ENCODE measurements at regions not wholly inside any gene's neighbourhood (a gene's known extent, or its start where the extent isn't known, plus 50 kb on each side); places are given as distances from the start of the nearest gene placed in this dataset.

DNA sequence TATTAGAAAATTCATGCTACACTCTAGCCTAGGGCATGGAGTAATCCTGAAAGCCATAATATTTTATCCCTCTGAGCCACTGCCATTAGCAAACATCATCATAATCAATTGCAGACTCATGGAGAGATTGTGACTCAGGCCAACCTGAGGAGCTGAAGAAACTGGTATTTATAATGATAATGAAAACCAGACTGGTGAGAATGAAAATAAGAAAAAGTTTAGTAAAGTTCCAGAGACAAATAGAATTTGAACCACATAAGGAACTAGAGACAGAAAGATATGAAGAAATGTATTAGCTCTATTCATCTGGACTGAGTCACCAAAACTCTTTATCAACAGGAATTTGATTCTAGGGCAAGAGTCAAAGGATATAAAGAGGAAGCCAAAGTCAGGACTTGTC is 158.7 kb downstream of the DRD1 start:
- DNase-seq (ENCODE audit: low read depth), result no peak

DNA sequence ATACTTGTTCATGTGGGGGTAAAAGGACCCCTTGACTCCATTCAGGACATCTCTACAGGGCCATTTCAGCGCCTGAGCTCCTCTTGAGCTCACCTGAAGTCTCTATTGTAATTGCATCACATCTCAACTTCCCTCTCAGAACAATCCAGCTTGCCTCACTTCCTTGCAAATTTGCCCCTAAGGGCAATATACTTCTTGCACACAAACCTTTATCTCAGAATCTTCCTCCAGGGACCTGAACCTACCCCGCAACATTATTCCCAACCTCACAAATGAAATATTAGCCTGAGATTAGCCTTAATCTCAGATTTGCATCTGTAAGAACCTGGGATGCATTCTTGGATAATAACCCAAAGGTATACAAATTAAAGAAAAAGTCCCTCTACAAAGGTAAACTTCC is 159.2 kb downstream of the DRD1 start:
- no peak for DNase-seq (ENCODE audit: low read depth)

DNA sequence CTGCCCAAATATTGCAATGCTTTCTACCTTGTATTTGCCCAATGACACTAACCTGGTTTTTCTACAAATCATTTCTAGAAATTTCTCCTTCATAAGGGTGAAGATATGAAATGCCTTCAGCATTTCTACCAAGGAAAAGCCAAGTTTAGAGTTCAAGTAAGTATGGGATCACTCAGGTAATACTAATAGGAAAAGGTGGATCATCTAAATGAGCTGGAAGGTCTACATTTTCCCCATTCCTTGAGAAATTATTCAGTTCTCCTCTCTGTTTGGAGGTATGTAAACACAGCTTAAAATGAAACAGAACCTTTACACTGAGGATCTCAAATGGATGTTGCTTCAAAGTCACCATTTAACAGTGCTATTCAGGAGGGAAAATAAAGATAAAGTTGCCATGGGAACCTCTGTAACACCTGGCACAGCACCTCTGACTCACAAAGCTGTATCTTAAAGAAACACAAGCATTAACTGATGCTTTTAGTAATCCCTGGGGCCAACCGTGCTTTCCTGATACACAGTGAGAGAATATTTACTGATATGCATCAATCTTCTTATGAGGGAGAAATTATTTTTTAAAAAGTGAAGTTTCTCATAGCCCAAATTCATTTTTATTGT is 161.3 kb downstream of the DRD1 start:
- DNase-seq (ENCODE audit: low read depth), result no peak

DNA sequence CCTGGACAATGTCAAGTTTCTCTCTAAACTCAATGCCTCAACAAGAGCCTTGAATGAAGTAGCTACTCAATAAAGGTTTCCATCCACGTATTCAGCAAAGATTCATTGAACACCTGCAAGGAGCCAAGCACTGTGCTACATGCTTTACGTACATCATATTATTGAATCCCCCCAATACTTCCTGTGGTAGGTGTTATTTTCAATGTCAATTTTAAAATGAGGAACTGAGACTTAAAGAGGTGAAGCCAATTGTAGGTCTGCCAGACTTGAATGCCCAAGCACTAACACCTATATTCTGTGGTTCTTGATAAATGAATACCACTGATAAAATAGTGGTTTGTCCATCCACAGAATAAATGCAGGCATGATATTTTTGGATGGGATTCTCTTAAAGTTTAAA is 162.3 kb downstream of the DRD1 start:
- no peak for DNase-seq (ENCODE audit: low read depth)

DNA sequence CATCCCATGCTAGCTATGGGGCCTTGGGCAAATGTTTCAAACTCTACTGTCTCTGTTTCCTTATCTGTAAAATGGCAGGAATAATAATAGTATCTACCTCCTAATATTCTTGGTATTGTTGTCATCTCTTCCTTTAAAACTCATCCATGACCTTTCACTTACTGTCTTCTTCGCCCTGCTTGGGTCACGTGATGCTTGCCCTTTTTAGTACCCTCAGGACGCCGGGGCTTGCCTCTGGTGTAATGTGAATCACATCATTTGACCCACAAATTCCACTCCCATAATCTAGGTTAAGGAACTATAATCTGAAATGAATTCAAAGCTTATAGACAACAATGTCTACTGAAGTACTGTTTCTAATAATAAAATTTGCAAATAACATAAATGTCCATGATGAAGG is 162.7 kb downstream of the DRD1 start:
- DNase-seq (ENCODE audit: low read depth), result no peak

DNA sequence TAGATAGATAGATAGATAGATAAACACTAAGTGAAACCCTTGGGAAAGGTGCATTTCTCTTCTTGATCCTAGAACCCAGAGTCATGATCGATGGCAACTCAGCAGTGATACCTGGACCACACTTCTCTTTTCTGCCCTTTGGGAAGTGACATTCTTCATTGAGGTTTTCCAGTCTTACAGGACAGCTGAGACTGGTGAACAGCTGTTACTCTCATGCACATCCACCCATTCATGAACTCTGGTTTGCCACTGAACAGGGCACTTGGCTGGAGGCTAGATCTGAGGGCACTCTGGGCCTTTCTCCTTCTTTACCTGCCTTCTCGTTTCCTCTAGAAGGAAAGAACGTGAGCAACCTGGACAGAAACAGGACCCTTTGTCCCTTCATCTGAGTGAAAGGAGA is 164.5 kb downstream of the DRD1 start:
- no peak for DNase-seq (ENCODE audit: low read depth)

DNA sequence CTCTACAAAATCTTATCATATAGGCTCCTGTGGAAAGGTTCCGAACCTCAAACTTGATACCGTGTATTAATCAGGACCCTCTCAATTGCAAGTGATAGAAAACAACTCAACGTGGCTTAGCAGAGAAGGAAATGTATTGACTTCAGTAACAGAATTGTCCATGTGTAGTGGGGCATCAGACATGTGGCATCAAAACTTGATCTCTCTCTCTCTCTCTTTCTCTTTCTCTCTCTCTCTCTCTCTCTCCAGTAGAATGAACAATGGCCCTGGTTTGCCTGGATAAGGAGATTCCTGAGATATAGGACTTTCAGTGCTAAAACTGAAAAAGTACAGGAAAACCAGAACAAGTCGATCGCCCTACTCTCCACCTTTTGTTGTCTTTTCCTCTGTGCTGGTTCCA is 168.2 kb downstream of the DRD1 start:
- no peak for DNase-seq (ENCODE audit: low read depth)

DNA sequence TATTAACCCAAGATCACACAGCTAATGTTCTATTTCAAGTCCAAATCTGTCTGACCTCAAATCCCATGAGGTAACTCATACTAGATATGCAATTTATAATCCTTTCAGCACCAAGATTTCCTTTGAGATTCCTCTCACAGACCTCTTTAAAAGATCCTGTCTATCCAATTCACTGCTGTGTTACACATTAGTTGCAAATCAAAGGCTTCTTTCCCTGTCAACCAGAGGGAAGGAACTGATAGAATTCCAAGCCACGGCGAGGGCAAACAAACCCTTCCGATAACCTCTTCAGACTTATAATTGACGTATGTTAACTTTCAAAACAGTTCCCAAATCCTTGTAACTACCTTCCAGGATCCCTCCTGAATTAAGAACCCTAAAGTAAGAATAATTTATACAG is 168.9 kb downstream of the DRD1 start:
- no peak for DNase-seq (ENCODE audit: low read depth)

DNA sequence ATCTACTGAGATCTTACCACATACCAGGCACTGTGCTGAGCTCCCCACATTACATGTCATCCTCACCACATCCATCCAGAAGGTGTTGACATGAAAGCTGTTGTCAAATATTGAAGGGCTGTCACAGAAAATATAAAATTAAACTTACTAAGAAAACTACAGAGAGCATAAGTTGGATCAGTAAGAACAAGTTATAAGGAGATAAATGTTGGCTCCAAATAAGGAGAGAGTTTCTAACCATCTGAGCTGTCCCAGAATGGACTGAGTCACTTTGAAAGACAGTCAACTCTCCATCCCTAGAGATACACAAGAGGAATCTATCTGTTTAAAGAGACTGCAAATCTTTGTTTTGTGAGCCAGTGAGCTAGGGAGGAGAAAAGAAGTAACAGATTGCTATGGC is 169.8 kb downstream of the DRD1 start:
- no peak for DNase-seq (ENCODE audit: low read depth)

DNA sequence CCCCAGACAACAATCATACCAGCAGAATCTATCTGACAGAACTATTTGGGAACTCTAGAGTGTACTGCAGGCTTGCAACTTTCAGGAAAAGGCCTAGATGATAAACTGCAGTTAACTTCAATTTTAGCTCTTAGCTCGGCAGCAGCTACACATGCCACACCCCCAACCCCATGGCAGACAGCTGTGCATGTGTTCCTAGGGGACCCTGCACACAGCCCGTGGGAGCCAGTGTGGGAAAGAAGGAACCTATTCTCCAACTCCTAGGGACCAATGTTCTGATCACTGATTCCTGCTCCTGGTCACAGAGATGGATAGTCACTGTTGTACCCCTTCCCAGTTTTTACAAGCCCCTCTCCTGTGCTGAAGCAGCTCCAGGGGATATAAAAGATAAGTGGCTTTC is 179.6 kb downstream of the DRD1 start:
- no peak for DNase-seq (ENCODE audit: low read depth)

DNA sequence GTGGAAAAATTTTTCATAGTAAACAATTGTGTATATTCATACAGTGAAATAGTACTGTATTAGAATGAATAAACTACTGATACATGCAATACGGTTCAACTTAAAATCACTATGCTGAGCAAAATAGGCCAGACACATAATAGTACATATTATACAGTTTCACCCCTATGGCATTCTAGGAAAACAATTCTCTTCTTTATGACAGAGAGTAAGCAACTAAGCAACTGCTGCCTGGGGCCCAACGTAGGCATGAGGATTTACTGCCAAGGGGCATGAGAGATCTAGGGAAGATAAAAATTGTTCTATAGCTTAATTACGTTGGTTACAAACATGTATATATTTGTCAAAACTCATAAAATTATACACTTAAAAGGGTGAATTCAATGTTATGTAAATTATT is 180.2 kb downstream of the DRD1 start:
- no peak for DNase-seq (ENCODE audit: low read depth)

DNA sequence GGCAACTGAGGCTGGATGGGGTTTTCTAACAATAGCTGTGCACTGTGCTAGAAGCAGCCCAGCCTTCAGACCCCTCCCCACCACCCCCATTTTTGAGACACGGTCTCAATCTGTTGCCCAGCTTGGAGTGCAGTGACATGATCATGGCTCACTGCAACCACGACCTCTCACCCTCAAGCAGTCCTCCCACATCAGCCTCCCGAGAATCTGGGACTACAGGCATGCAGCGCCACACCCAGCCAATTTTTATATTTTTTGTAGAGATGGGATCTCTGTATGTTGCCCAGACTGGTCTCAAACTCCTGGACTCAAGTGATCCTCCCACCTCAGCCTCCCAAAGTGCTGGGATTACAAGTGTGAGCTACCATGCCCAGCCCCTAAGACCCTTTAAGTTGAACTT is 182.5 kb downstream of the DRD1 start:
- no peak for DNase-seq (ENCODE audit: low read depth)

DNA sequence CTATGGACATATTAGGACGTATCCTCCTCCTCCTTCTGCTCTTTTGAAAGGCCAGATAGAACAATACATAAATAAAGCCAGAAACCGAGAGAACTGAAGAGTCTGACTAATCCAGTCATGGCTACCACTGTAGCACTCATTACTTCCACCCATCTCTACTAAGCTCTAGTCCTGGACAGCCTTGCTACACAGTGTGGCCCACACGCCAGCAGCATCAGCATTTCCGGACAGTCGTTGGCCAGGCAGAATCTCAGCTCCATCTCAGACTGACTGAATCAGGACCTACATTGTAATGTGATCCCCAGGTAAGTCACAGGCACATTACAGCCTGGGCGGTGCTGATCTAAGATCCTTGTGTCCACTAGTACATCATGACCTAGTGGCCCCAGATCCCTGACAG is 182.9 kb downstream of the DRD1 start:
- DNase-seq (ENCODE audit: low read depth), result no peak

DNA sequence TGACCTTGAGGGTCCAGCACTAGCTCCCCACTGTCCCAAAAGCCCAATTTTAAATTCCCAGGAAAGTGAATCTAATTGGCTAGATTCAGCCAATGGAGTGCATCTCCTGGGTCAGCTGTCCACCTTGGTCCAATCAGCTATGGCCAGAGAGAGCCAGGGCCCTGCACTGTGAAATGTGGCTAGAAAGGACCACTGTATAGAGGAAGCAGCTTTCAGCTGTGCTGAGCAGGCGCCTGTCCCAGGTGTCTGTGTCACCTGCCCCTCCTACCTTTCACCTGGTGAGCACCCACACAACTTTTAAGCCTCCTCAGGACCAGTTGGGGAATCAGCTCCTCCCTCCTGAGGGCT is 186.2 kb downstream of the DRD1 start:
- no peak for DNase-seq (ENCODE audit: low read depth)

DNA sequence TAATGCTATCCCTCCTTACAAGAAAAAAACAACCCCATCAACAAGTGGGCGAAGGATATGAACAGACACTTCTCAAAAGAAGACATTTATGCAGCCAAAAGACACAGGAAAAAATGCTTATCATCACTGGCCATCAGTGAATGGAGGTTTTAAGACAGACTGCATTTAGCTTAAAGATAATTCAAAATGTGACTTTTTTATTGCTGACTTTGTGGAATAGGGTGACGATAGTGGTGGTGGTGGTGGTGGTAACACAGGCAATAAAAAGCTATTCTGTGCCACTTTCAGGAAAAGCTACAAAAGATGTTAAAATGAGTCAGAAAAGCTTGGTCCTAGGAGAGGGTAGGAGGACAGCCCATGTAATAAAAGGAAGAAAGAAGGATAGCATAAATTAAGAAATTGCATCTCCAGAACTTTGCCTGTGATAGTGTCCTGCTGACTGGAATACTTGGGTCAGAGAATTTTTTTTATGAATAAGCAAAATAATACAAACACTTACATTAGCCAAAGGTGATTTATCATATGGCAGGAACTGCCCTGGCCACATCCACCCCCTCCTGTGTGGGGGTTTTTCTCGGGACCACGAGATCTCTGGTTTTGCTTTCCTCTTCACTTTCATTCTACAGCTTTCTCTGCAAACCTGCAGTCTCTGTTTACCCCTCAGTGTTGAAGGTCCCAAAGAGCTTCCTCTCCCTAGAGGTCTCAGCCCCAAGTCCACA is 186.7 kb downstream of the DRD1 start:
- no peak for DNase-seq (ENCODE audit: low read depth)

DNA sequence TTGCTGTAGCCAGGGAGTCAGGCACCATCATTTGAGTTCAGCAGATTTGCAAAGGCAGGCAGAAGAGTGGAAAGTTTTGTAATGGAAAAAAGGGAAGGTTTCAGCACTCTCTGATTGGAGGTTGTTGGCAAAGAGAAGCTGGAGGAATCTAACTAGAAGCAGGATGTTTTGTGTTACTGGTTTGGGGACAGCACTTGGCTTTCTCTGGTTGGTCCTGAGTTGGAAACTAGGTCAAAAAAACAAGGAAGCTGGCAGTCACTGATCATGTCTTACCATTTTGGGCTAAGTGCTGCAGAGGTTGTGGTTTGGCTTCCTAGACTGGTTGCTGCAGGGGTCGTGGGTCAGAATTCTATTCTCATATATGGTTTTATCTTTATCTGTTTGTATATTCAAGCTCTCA is 189.8 kb downstream of the DRD1 start:
- DNase-seq (ENCODE audit: low read depth), result no peak

DNA sequence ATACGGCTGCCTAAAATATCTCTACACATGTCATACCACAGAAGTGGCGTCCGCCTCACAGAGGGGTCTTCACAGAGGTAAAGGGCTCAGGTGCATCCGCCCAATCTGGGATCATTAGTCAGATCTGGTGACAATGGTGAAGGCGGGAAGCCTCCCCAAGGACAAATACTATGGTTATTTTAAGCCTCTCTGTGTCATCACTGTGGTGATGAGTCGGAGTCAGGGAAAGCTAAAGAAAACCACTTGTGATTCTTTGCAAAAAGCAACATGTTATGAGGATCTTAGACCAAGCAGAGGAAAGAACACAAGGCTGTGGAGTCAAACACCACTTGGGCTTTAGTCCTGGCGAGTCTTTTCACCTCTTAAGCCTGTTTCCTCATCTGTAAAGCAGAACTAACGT is 190.4 kb downstream of the DRD1 start:
- no peak for DNase-seq (ENCODE audit: low read depth)

DNA sequence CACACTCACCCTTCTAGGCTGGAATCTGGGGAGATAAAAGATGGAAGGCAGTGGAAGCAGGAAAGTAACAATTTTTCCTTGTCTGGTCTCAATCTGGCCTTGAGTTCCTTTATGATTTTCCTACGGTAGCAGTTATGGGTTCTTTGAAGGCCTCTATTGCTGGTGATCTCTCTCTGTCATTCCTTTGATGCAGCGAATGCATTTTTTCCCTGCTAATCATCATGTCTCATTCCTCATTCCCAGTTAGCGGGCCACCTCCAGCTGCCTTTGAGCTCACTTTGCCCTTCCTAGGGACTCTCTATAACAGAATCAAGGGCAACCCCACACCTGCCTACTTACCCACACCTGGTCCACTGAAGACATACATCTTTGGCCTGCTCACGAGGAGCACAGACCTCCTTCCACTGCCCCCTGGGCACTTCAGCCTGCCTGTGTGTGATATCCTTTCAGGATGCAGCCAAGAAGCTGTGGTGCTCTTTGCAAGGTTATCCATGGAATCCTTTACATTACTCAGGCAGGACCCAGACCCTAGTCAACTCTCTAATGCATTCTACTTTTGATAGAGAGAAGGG is 191.7 kb downstream of the DRD1 start:
- DNase-seq (ENCODE audit: low read depth), result no peak

DNA sequence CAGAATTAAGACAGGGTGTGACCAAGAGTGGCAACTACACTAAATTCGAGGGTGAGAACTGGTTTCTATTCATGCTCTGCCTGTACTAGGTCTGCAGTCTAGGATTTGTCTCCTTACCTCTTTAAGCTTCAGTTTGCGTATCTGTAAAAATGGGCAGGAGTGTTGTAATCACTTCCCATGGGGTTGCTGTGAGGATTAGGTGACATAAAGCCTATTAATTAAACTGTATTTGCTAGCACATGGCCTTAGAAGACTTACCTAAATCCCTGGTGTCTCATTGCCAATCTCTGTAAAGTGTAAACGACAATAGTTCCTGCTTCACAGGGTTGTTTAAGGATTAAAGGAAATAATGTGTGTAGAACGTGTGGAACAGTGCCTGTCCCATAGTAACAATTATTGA is 193.6 kb downstream of the DRD1 start:
- no peak for DNase-seq (ENCODE audit: low read depth)

DNA sequence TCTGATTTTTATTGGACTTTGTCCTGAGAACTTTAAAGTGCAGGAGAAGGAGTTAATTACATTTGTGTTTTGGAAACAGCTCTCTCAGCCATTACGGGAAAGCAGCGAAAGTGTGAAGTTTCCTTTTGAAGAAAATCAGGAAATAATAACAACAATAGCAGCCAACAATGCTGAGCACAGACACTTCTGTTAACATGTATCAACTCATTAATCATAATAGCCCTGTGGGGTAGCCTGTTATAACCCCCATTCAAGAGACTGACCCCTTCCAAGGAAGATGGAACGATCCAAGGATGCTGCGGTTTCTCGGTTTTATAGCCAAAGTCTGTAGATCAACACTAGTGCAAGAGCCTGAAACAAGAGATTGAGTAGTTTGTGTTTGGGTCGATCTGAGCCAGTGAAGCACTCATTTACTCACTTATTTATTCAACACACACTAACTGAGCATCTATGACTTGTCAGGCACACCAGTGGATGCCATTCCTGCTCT is 195.5 kb downstream of the DRD1 start:
- no peak for DNase-seq (ENCODE audit: low read depth)

DNA sequence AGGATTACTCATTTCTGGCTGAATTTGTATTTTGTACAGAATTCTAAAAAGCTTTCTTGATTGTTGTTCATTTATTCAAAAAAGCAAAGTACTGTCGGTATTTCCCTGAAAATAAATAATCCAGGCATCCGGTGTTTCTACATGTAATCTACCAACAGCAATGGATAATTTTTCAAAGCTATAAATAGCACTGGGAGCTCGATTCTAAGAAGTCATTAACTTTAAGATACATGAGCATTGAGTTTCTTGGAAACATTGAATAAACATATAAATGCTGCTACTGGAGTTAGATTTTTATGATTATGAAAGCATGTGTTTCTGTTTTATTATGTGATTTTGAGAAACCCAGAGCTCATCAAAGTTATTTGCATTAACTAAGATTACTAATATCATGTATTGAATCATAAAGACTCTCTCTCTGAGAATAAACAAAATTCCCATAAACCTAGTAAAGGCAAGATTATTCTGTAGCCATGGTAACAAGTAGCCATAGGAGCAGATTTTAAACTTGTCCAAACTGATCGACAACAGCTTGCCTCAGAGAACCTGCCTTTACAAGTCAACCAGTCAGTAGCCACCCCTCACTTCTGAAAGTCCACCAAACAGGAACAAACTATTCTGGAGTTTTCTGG is 197.0 kb downstream of the DRD1 start:
- no peak for DNase-seq (ENCODE audit: low read depth)

DNA sequence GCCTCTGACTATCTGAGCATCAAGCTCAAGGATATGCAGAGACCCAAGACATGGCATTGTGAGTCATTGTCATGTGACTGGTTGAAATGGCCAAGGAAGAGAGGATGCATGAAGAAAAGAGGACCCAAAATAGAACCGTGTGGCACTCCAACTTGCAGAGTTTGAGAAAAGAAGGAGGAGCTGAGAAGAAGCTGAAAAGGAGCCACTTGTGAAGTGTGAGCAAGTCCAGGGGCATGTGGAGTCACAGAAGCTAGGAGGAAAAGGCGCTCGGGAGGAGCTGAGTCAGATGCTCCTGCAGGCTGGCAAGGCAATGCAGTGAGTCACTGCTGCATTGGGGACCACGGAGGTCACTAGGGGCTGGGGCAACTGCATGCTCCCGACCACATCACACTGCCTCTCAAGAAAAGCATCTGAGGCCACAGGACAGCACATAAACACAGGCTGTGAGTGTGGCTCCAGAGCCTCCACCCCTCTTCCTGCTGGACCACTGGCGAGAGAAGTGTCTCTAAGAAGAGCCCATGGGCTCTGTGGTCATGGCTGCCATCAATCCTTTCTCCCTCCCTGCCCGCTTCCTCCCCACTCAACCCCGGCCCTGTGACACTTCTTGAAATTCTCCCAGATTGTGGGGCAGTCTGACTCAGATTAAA is 197.6 kb downstream of the DRD1 start:
- DNase-seq (ENCODE audit: low read depth), result no peak

DNA sequence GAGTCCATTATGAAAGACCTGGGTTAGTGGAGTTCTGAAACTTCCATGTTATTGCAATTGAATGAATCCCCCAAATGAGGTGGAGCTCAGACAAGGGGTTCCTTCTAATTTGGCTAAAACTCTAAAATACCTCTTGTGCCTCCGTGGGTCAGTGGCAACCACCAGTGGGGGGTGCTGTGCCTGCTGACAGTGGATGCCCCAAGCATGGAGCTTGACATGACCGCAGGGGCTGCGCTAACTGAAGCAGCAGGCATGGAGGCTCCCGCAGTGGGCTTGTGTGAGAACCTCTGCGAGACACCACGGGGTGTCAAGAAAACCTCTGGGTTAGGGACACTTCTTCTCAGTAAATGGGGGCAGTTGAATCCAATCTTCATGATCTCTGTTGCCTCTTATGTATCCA is 200.5 kb downstream of the DRD1 start:
- no peak for DNase-seq (ENCODE audit: low read depth)
